ENCODE measurements at regions not wholly inside any gene's neighbourhood (a gene's known extent, or its start where the extent isn't known, plus 50 kb on each side); places are given as distances from the start of the nearest gene placed in this dataset.
"Not testable (repeated sequence)": the region's sequence is repeated elsewhere in the genome, so short reads cannot be mapped to it uniquely, and the experiment has no call there.

GRCh38 chr5:117380316-117380715 is 805.7 kb upstream of the SEMA6A start:
- peaks cover 2% of the 10 kb centered on the region; the same call in 1 of the 2 replicates for H3K27me3 Mint-ChIP-seq (ENCODE audit: insufficient read depth)
- H3K36me3 Mint-ChIP-seq (ENCODE audit: low read depth) = no peaks in the 10 kb centered on the region
- TF ChIP-seq CTCF (IDR thresholded peaks at IDR 0.05) = no peak
- DNase-seq = no peak
- no peak overlapping the region for H3K27ac Mint-ChIP-seq
- H3K4me3 Mint-ChIP-seq = no peak overlapping the region
- no peaks in the 10 kb centered on the region for H3K4me1 Mint-ChIP-seq (ENCODE audit: low read depth)
- peaks cover 33% of the 10 kb centered on the region for H3K9me3 Mint-ChIP-seq

- Mint-ChIP-seq H3K36me3 (ENCODE audit: low read depth) (no peaks in the 10 kb centered on the region), H3K4me3 (no peak overlapping the region), H3K4me1 (ENCODE audit: low read depth) (no peaks in the 10 kb centered on the region), H3K9me3 (peaks cover 32% of the 10 kb centered on the region), H3K27me3 (ENCODE audit: insufficient read depth) (peaks cover 2% of the 10 kb centered on the region; the same call in 1 of the 2 replicates), H3K27ac (no peak overlapping the region)
- no peak for TF ChIP-seq CTCF (IDR thresholded peaks at IDR 0.05)
- no peak for DNase-seq
Observed at GRCh38 chr5:117379521-117379920, 804.9 kb upstream of the SEMA6A start.

- no peak for TF ChIP-seq CTCF (IDR thresholded peaks at IDR 0.05)
- Mint-ChIP-seq H3K4me1 (ENCODE audit: low read depth) (no peaks in the 10 kb centered on the region), H3K4me3 (no peak overlapping the region), H3K27me3 (ENCODE audit: insufficient read depth) (peaks cover 2% of the 10 kb centered on the region), H3K36me3 (ENCODE audit: low read depth) (no peaks in the 10 kb centered on the region), H3K9me3 (peaks cover 20% of the 10 kb centered on the region), H3K27ac (no peak overlapping the region)
- no peak for DNase-seq
Observed at GRCh38 chr5:117376748-117377147, 802.1 kb upstream of the SEMA6A start.

- Mint-ChIP-seq H3K9me3 (no peaks in the 10 kb centered on the region), H3K27me3 (ENCODE audit: insufficient read depth) (no peaks in the 10 kb centered on the region; the same call in 1 of the 2 replicates), H3K36me3 (ENCODE audit: low read depth) (no peaks in the 10 kb centered on the region), H3K4me3 (no peak overlapping the region), H3K27ac (no peak overlapping the region), H3K4me1 (ENCODE audit: low read depth) (no peaks in the 10 kb centered on the region)
- DNase-seq = no peak
- TF ChIP-seq CTCF (IDR thresholded peaks at IDR 0.05) = no peak
Observed at GRCh38 chr5:117359895-117360294, 785.3 kb upstream of the SEMA6A start.

GRCh38 chr5:117357886-117358285 is 783.3 kb upstream of the SEMA6A start:
- no peak overlapping the region for H3K27ac Mint-ChIP-seq
- H3K36me3 Mint-ChIP-seq (ENCODE audit: low read depth) = no peaks in the 10 kb centered on the region
- no peaks in the 10 kb centered on the region for H3K4me1 Mint-ChIP-seq (ENCODE audit: low read depth)
- DNase-seq = no peak
- no peaks in the 10 kb centered on the region for H3K9me3 Mint-ChIP-seq
- TF ChIP-seq CTCF (IDR thresholded peaks at IDR 0.05) = no peak
- H3K27me3 Mint-ChIP-seq (ENCODE audit: insufficient read depth) = no peaks in the 10 kb centered on the region; the same call in 1 of the 2 replicates
- H3K4me3 Mint-ChIP-seq = no peak overlapping the region

- no peak for DNase-seq
- Mint-ChIP-seq H3K27ac (no peak overlapping the region), H3K4me3 (no peak overlapping the region), H3K36me3 (ENCODE audit: low read depth) (no peaks in the 10 kb centered on the region), H3K9me3 (peaks cover 23% of the 10 kb centered on the region), H3K27me3 (ENCODE audit: insufficient read depth) (no peaks in the 10 kb centered on the region), H3K4me1 (ENCODE audit: low read depth) (no peaks in the 10 kb centered on the region)
- TF ChIP-seq CTCF (IDR thresholded peaks at IDR 0.05) = no peak
Observed at GRCh38 chr5:117347280-117347679, 772.7 kb upstream of the SEMA6A start.

- not testable (repeated sequence) for H3K27ac Mint-ChIP-seq; H3K36me3 Mint-ChIP-seq (ENCODE audit: low read depth); DNase-seq; H3K27me3 Mint-ChIP-seq (ENCODE audit: insufficient read depth); H3K4me3 Mint-ChIP-seq; H3K4me1 Mint-ChIP-seq (ENCODE audit: low read depth)
- peaks cover 17% of the 10 kb centered on the region for H3K9me3 Mint-ChIP-seq
Observed at GRCh38 chr5:117343726-117344125, 769.1 kb upstream of the SEMA6A start.

All from HFFc6 (cell line).